SK-N-MC (cell line): ENCODE measurements at regions not wholly inside any gene's neighbourhood (a gene's known extent, or its start where the extent isn't known, plus 50 kb on each side); places are given as distances from the start of the nearest gene placed in this dataset.

ENCODE experiments used
- EZH2 ChIP-seq: fragments of 200-600 bp; sonication (generic); IDR thresholded peaks from one replicate; pipeline ENCODE4 v1.6.1; 2017; ENCODE audit warnings: antibody characterized with exemption
- FOXP2 ChIP-seq: optimal IDR thresholded peaks from 2 replicates; pipeline ENCODE3; 2011; ENCODE audit warnings: mild to moderate bottlenecking, moderate library complexity; ENCODE audit not compliant: insufficient read depth; ENCODE audit errors: extremely low read length, control extremely low read depth

DNA sequence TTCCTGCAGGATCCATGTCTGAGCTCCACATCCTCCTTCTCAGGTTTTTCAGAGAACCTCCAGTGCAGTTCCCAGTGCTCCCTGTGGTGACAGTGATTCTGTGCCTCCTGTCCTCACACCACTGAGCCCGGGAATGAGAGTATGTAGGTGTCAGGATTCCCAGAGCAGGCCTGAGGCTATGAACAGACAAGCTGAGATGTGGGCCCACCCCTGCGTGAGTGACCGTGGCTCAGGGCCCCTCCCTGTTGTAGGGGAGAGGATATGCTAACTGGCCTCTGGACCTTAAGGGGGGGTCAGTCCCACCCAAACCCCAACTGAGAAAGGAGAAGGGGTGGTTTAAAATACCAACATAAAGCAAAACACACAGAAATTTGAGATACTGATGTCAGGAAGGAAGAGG, 104.8 kb upstream of the RAB12 start:
- TF ChIP-seq FOXP2 (no peak), EZH2 (no peak)
